Neutrophil (primary cell): ENCODE measurements at regions not wholly inside any gene's neighbourhood (a gene's known extent, or its start where the extent isn't known, plus 50 kb on each side); places are given as distances from the start of the nearest gene placed in this dataset.

Experiments
- H3K27ac ChIP-seq: fragments of 200-600 bp; sonication (generic); 2 replicates; pipeline ENCODE4 v1.5.1; 2016; ENCODE audit warnings: mild to moderate bottlenecking, moderate library complexity
- H3K27me3 ChIP-seq: fragments of 200-600 bp; sonication (generic); 2 replicates; pipeline ENCODE4 v1.6.0; 2016; ENCODE audit warnings: mild to moderate bottlenecking
- H3K36me3 ChIP-seq: fragments of 200-600 bp; sonication (generic); 2 replicates; pipeline ENCODE4 v1.5.1; 2017
- H3K4me1 ChIP-seq, 2 experiments: fragments of 200-600 bp in 1 of 2; sonication (generic) in 1 of 2; 1 replicate in 1 of 2; 2 replicates in 1 of 2; pipeline versions ENCODE4 v1.5.1 to v1.6.1; 2013 to 2016; ENCODE audit warnings: low read depth in 1 of 2, low read length in 1 of 2, mild to moderate bottlenecking in 1 of 2, moderate library complexity in 1 of 2; ENCODE audit not compliant: control insufficient read depth in 1 of 2, insufficient read depth in 1 of 2
- H3K4me3 ChIP-seq, 2 experiments: fragments of 200-600 bp in 1 of 2; sonication (generic) in 1 of 2; 1 replicate in 1 of 2; 2 replicates in 1 of 2; pipeline ENCODE4 v1.5.1; 2013 to 2016; ENCODE audit warnings: low read depth in 1 of 2, low read length in 1 of 2, mild to moderate bottlenecking in 1 of 2, moderate library complexity in 1 of 2
- H3K9me3 ChIP-seq: fragments of 200-600 bp; sonication (generic); 2 replicates; pipeline ENCODE4 v1.5.1; 2016
- CTCF ChIP-seq: fragments of 200-600 bp; sonication (generic); IDR thresholded peaks from 2 replicates; pipeline ENCODE4 v1.5.1; 2016; ENCODE audit warnings: antibody characterized with exemption

- no peaks in the 10 kb centered on the region for H3K4me1 ChIP-seq
- H3K9me3 ChIP-seq = no peaks in the 10 kb centered on the region
- TF ChIP-seq CTCF = no peak
- no peaks in the 10 kb centered on the region for H3K36me3 ChIP-seq
- no peak overlapping the region for H3K4me3 ChIP-seq
- no peak overlapping the region for H3K27ac ChIP-seq
- H3K27me3 ChIP-seq = no peaks in the 10 kb centered on the region
Measured at GRCh38 chr5:135649435-135649834, 70.6 kb upstream of the CXCL14 start.

DNA sequence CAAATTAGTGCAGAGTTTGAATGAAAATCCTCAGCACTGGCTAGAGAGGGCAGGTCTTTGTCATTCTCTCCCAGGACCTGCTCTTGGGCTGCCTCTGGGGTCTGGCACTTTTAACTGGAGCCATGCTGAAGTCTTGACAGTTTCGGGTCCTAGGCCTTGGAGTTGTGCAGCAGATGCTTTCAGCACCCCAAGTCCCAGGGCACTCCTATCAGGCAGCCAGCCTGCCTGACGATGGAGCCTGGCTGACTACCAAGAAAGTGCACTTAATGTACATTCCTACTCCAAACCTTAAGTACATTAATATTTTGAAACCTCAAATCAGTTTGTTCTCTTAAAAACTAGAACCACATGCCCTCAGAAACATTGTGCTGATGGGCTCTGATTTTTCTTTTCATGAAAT, 69.3 kb upstream of the CXCL14 start:
- Histone ChIP-seq H3K9me3 (no peaks in the 10 kb centered on the region), H3K36me3 (no peaks in the 10 kb centered on the region), H3K27ac (no peak overlapping the region), H3K27me3 (no peaks in the 10 kb centered on the region), H3K4me3 (no peak overlapping the region), H3K4me1 (no peaks in the 10 kb centered on the region)
- no peak for TF ChIP-seq CTCF

DNA sequence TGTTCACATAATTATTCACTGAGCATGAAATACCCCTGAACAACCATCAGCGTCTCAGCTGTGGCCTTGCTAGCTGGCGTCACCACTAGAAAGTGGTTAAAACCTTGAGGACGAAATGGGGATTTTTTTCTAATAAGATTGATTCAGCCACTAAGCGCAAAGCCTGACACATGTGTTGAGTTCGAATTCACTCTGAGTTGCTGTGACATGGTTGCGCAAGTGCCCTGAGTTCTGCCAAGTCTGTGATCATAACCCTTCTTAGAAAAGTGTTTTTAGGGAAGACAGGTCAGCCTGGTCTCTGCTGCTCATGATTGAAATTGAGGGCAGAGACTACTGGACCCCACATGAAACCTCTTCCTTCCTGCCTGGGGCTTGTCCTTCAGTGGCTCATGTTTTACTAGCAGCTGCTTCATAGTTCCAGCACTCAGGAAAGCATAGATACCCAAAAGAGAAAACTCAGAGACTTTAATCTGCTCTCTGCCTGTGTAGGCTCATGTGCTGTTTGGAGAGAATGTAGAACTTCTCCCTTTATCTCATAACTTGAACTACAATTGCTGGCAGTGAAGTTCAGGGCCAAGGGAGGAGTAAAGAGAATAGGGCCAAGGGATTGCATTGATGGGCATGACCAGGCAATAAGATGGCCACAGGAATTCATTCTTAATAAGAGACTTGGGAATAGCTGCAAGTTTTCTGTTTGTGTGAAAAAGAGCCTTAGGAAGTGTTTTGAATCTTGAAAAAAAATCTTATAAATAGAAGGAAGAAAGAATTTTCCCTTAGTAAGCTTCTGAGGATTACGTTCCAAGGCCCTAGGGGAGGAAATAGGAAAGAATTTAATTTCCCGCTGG, 66.8 kb upstream of the CXCL14 start:
- Histone ChIP-seq H3K36me3 (no peaks in the 10 kb centered on the region), H3K9me3 (no peaks in the 10 kb centered on the region), H3K4me3 (no peak overlapping the region), H3K27me3 (no peaks in the 10 kb centered on the region), H3K4me1 (no peaks in the 10 kb centered on the region), H3K27ac (no peak overlapping the region)
- TF ChIP-seq CTCF = no peak

- Histone ChIP-seq H3K9me3 (no peaks in the 10 kb centered on the region), H3K27me3 (no peaks in the 10 kb centered on the region), H3K27ac (no peak overlapping the region), H3K36me3 (no peaks in the 10 kb centered on the region), H3K4me3 (no peak overlapping the region), H3K4me1 (no peaks in the 10 kb centered on the region)
- TF ChIP-seq CTCF = no peak
Measured at GRCh38 chr5:135644816-135645215, 66.0 kb upstream of the CXCL14 start.

DNA sequence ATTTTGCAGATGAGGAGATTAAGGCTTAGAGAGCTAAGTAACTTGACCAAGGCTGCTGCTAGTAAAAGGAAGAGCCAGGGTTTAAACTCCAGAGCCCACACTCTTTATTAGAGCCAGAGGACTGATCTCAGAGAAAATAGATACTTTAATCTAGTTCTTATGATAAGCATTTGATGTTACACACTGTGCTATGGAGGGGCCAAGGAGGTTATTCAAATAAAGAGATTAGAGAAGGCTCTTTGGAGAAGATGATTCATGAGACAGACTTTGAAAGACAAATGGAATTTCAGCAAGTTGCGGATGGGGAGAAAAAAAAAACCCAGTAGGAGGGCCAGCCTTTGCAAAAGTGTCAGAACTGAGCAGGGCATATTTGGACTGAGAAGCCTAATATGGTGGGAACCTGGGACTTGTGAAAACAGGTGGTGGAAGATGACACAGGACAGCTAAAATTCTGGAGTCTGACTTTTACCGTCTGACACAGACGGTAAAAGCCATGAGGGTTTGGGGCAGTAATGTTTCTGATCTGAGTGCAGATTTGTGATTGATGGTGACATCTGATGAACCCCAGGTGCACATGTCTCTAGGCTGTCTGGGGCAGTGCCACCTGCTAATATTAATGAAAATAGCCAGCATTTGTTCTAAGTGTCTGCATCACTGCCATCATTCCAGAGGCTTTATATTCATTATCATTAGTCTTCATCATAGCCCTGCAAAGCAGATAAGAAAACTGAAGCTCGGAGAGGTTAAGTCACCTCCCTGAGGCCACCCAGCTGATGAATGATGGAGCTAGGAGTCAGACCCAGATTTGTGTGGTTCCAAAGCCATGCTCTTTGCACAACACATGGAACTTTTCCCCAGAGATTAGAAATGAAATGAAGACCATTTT, 65.3 kb upstream of the CXCL14 start:
- Histone ChIP-seq H3K27ac (no peak overlapping the region), H3K4me1 (no peaks in the 10 kb centered on the region), H3K27me3 (no peaks in the 10 kb centered on the region), H3K36me3 (no peaks in the 10 kb centered on the region), H3K4me3 (no peak overlapping the region), H3K9me3 (no peaks in the 10 kb centered on the region)
- no peak for TF ChIP-seq CTCF
